Activated CD4-positive, alpha-beta T cell treated with anti-CD3 and anti-CD28 coated beads, Interleukin-2, Interleukin-4, amounts not matched to agents 100 ng/mL and 50 ng/mL, durations not matched to agents 16 hours and 8 hours (primary cell): ENCODE measurements at regions not wholly inside any gene's neighbourhood (a gene's known extent, or its start where the extent isn't known, plus 50 kb on each side); places are given as distances from the start of the nearest gene placed in this dataset.

ENCODE experiments used
- DNase-seq: peaks from one replicate; pipeline ENCODE4 v3.0.0-alpha.2; 2020; ENCODE audit warnings: low spot score

- DNase-seq, result no peak
These were observed 560.5 kb upstream of the ZNF717 start for GRCh38 chr3:76345878-76346277.

GRCh38 chr3:76346690-76347089 is 561.3 kb upstream of the ZNF717 start:
- no peak for DNase-seq

GRCh38 chr3:76349715-76350480 is 564.5 kb upstream of the ZNF717 start:
- no peak for DNase-seq

- no peak for DNase-seq
These were observed 566.7 kb upstream of the ZNF717 start for GRCh38 chr3:76352051-76352450.

- no peak for DNase-seq
These were observed 567.3 kb upstream of the ZNF717 start for GRCh38 chr3:76352511-76353284.

- no peak for DNase-seq
These were observed 568.3 kb upstream of the ZNF717 start for GRCh38 chr3:76353683-76354082.

- no peak for DNase-seq
These were observed 575.7 kb upstream of the ZNF717 start for GRCh38 chr3:76361010-76361409.

GRCh38 chr3:76362643-76363042 is 577.3 kb upstream of the ZNF717 start:
- DNase-seq, result no peak

GRCh38 chr3:76365275-76365674 is 579.9 kb upstream of the ZNF717 start:
- no peak for DNase-seq

GRCh38 chr3:76367281-76367680 is 581.9 kb upstream of the ZNF717 start:
- DNase-seq, result no peak

- no peak for DNase-seq
These were observed 583.8 kb upstream of the ZNF717 start for GRCh38 chr3:76369170-76369569.

GRCh38 chr3:76370749-76371520 is 585.6 kb upstream of the ZNF717 start:
- no peak for DNase-seq

- no peak for DNase-seq
These were observed 587.1 kb upstream of the ZNF717 start for GRCh38 chr3:76372497-76372896.

- no peak for DNase-seq
These were observed 591.7 kb upstream of the ZNF717 start for GRCh38 chr3:76377074-76377473.

GRCh38 chr3:76378789-76379188 is 593.4 kb upstream of the ZNF717 start:
- DNase-seq, result no peak

- no peak for DNase-seq
These were observed 598.4 kb upstream of the ZNF717 start for GRCh38 chr3:76383781-76384180.

- no peak for DNase-seq
These were observed 601.7 kb upstream of the ZNF717 start for GRCh38 chr3:76387000-76387399.

- no peak for DNase-seq
These were observed 614.8 kb upstream of the ZNF717 start for GRCh38 chr3:76400141-76400540.

GRCh38 chr3:76402926-76403325 is 617.6 kb upstream of the ZNF717 start:
- no peak for DNase-seq

- no peak for DNase-seq
These were observed 618.2 kb upstream of the ZNF717 start for GRCh38 chr3:76403556-76403955.

GRCh38 chr3:76405196-76405595 is 619.8 kb upstream of the ZNF717 start:
- DNase-seq, result no peak

- no peak for DNase-seq
These were observed 625.5 kb upstream of the ZNF717 start for GRCh38 chr3:76410762-76411281.

GRCh38 chr3:76415384-76415783 is 624.5 kb upstream of the ROBO2 start:
- DNase-seq, result no peak
